ENCODE measurements at regions not wholly inside any gene's neighbourhood (a gene's known extent, or its start where the extent isn't known, plus 50 kb on each side); places are given as distances from the start of the nearest gene placed in this dataset.
"Not testable (repeated sequence)": the region's sequence is repeated elsewhere in the genome, so short reads cannot be mapped to it uniquely, and the experiment has no call there.

- H3K4me1 Mint-ChIP-seq, result no peaks in the 10 kb centered on the region
- H3K27ac Mint-ChIP-seq, result no peak overlapping the region
- no peaks in the 10 kb centered on the region for H3K36me3 Mint-ChIP-seq
- ATAC-seq (no peak), DNase-seq (ENCODE audit: low spot score in 2 of 2) (no peak)
- peaks cover 5% of the 10 kb centered on the region for H3K9me3 Mint-ChIP-seq
- no peak overlapping the region for H3K4me3 Mint-ChIP-seq
Observed at GRCh38 chr1:68788762-68789161, 291.9 kb upstream of the DEPDC1 start.

DNA sequence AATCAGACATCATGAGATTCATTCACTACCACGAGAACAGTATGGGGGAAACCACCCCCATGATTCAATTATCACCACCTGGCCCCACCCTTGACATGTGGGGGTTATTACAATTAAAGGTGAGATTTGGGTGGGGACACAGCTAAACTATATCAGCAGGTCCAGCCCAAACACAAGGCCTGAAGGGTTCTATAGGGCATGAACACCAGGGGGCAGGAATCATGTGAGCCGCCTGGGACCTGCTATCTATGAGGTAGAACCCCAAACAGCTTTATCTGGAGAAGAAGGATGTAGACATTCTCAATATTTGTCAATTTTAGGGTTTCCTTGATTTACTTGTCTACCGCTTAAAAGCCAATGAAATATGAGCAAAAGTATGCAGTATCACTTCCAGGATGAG, 294.9 kb upstream of the DEPDC1 start:
- DNase-seq (ENCODE audit: low spot score in 2 of 2) (no peak), ATAC-seq (no peak)
- no peak overlapping the region for H3K4me3 Mint-ChIP-seq
- H3K9me3 Mint-ChIP-seq, result peaks cover 5% of the 10 kb centered on the region
- H3K4me1 Mint-ChIP-seq, result no peaks in the 10 kb centered on the region
- no peak overlapping the region for H3K27ac Mint-ChIP-seq
- H3K36me3 Mint-ChIP-seq, result no peaks in the 10 kb centered on the region

DNA sequence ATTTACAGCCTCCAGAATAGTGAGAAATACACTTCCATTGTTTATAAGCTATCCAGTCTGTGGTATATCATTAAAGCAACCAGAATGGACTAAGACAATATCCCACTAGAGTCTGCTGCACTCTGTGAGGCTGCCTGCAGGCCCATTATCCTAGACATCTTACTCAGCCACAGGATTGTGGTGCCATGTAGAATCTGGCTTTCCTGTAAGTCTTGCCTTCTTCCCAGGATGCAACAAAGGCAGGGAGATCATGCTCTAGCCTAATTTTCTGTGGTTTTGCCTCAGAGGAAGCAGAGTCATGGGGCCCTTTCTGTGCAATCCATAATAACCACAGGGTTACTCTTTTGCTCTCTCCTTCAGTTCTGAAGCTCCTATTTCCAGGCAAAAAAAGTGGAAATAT, 299.1 kb upstream of the DEPDC1 start:
- Mint-ChIP-seq H3K4me3 (no peak overlapping the region), H3K27ac (no peak overlapping the region), H3K36me3 (no peaks in the 10 kb centered on the region), H3K9me3 (no peaks in the 10 kb centered on the region), H3K4me1 (no peaks in the 10 kb centered on the region)
- DNase-seq (ENCODE audit: low spot score in 2 of 2) (no peak), ATAC-seq (no peak)

DNA sequence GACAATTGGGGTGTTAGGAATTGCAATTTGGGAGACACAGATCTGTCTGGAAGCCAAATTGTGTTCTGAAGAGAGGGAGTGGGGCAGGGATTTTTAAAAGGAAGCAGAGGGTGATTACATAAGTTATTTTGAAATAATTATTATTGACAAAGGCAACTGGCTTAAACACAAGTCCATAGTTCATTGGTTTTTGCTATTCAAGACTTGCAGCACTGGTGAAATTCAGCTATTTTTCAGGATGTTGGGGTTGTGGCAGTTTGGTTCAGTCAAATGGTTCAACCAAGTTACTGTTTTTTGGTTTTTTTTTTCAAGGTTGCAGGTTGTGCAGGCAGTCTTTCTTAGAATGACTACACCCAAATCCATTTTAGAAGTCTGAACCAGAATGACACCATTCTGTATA, 300.0 kb upstream of the DEPDC1 start:
- DNase-seq (ENCODE audit: low spot score in 2 of 2), result no peak
- no peak for ATAC-seq
- Mint-ChIP-seq H3K9me3 (no peaks in the 10 kb centered on the region), H3K27ac (no peak overlapping the region), H3K4me1 (no peaks in the 10 kb centered on the region), H3K36me3 (no peaks in the 10 kb centered on the region), H3K4me3 (no peak overlapping the region)

- Mint-ChIP-seq H3K36me3 (no peaks in the 10 kb centered on the region), H3K4me3 (no peak overlapping the region), H3K4me1 (no peaks in the 10 kb centered on the region), H3K9me3 (no peaks in the 10 kb centered on the region), H3K27ac (no peak overlapping the region)
- DNase-seq (ENCODE audit: low spot score in 2 of 2) (no peak), ATAC-seq (no peak)
Observed at GRCh38 chr1:68798071-68798470, 301.2 kb upstream of the DEPDC1 start.

DNA sequence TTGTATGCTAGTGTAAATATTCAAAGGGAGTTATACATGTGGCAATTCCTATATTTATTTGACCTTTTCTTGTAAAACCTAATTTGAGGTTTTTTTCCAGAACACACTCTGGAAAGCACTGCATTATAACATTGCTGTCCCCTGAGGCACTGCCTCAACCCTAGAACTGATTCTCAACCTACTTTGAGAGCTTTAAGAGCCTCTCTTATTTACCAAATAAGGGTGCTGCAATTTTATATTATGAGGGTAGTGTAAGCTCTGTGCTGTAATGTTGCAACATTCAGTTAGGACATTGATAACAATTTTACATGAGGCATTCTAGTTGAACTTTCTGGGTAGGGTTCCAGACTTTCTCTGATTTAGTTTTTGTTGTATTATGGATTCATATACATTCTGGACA, 302.2 kb upstream of the DEPDC1 start:
- no peaks in the 10 kb centered on the region for H3K4me1 Mint-ChIP-seq
- peaks cover under 1% of the 10 kb centered on the region for H3K9me3 Mint-ChIP-seq
- no peaks in the 10 kb centered on the region for H3K36me3 Mint-ChIP-seq

GRCh38 chr1:68800182-68800581, 303.3 kb upstream of the DEPDC1 start:
- Mint-ChIP-seq H3K9me3 (peaks cover 2% of the 10 kb centered on the region), H3K4me1 (no peaks in the 10 kb centered on the region), H3K4me3 (no peak overlapping the region), H3K27ac (no peak overlapping the region), H3K36me3 (no peaks in the 10 kb centered on the region)
- DNase-seq (ENCODE audit: low spot score in 2 of 2) (no peak), ATAC-seq (no peak)

More for the DNA sequence above, 302.2 kb upstream of the DEPDC1 start:
- H3K27ac Mint-ChIP-seq, result no peak overlapping the region
- ATAC-seq (no peak), DNase-seq (ENCODE audit: low spot score in 2 of 2) (no peak)
- H3K4me3 Mint-ChIP-seq, result no peak overlapping the region

- Mint-ChIP-seq H3K27ac (no peak overlapping the region), H3K4me1 (no peaks in the 10 kb centered on the region), H3K9me3 (peaks cover 2% of the 10 kb centered on the region), H3K4me3 (no peak overlapping the region), H3K36me3 (no peaks in the 10 kb centered on the region)
- DNase-seq (ENCODE audit: low spot score in 2 of 2) (no peak), ATAC-seq (no peak)
Observed at GRCh38 chr1:68801440-68801839, 304.6 kb upstream of the DEPDC1 start.

GRCh38 chr1:68805097-68805641, 308.3 kb upstream of the DEPDC1 start:
- peaks cover 2% of the 10 kb centered on the region for H3K9me3 Mint-ChIP-seq
- H3K4me3 Mint-ChIP-seq, result no peak overlapping the region
- no peak overlapping the region for H3K27ac Mint-ChIP-seq
- ATAC-seq, result no peak
- DNase-seq (ENCODE audit: low spot score in 2 of 2), result no peak
- no peaks in the 10 kb centered on the region for H3K36me3 Mint-ChIP-seq
- H3K4me1 Mint-ChIP-seq, result no peaks in the 10 kb centered on the region

DNA sequence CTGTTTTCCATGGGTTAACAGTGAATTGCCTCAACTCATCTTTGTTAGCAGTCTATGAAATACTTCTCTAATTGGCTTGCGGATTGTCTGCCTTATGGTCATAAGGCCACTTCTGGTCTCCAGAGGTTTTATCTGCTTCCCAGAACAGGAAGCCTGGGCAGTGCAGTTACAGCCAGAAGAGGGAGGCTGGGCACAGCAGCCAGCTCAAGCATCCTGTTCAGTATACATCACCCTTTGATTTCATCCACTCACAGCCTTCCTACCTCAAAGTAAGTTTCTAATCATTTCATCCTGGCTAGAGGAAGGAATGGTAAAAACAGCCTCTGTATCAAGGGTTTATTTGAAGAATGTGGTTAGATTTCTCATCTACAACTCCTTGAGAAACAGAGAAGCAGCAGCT, 311.5 kb upstream of the DEPDC1 start:
- Mint-ChIP-seq H3K27ac (no peak overlapping the region), H3K4me3 (no peak overlapping the region), H3K36me3 (no peaks in the 10 kb centered on the region), H3K9me3 (peaks cover 5% of the 10 kb centered on the region), H3K4me1 (no peaks in the 10 kb centered on the region)
- no peak for DNase-seq (ENCODE audit: low spot score in 2 of 2)
- no peak for ATAC-seq

- no peak overlapping the region for H3K27ac Mint-ChIP-seq
- H3K4me1 Mint-ChIP-seq, result no peaks in the 10 kb centered on the region
- no peaks in the 10 kb centered on the region for H3K36me3 Mint-ChIP-seq
- H3K9me3 Mint-ChIP-seq, result peaks cover 12% of the 10 kb centered on the region
- H3K4me3 Mint-ChIP-seq, result no peak overlapping the region
- DNase-seq (ENCODE audit: low spot score in 2 of 2) (no peak), ATAC-seq (no peak)
Observed at GRCh38 chr1:68811806-68812205, 314.9 kb upstream of the DEPDC1 start.

DNA sequence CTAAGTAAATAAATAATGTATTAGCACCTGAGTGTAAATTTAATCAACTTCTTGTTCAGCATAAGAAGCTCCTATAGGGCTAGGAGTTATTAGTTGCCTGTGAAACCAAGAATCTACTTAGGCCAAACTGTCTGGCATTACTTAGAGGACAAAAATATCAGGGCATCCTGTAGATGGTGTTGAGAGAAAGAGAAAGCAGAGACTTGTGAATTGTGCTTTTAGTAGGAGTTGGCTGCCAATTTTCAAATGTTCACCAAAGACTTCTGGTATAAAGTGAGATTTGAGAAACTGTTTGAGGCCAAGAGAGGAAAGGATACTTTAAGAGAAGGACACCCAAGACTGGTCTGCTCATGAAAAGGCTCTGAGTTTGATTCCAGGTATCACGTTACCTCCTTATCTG, 315.5 kb upstream of the DEPDC1 start:
- Mint-ChIP-seq H3K27ac (no peak overlapping the region), H3K4me3 (no peak overlapping the region), H3K4me1 (no peaks in the 10 kb centered on the region), H3K36me3 (no peaks in the 10 kb centered on the region), H3K9me3 (peaks cover 12% of the 10 kb centered on the region)
- no peak for DNase-seq (ENCODE audit: low spot score in 2 of 2)
- no peak for ATAC-seq

- no peaks in the 10 kb centered on the region for H3K36me3 Mint-ChIP-seq
- no peak overlapping the region for H3K27ac Mint-ChIP-seq
- DNase-seq (ENCODE audit: low spot score in 2 of 2), result no peak
- H3K4me3 Mint-ChIP-seq, result no peak overlapping the region
- ATAC-seq, result no peak
- no peaks in the 10 kb centered on the region for H3K4me1 Mint-ChIP-seq
- H3K9me3 Mint-ChIP-seq, result peaks cover 12% of the 10 kb centered on the region
Observed at GRCh38 chr1:68814067-68814466, 317.2 kb upstream of the DEPDC1 start.

DNA sequence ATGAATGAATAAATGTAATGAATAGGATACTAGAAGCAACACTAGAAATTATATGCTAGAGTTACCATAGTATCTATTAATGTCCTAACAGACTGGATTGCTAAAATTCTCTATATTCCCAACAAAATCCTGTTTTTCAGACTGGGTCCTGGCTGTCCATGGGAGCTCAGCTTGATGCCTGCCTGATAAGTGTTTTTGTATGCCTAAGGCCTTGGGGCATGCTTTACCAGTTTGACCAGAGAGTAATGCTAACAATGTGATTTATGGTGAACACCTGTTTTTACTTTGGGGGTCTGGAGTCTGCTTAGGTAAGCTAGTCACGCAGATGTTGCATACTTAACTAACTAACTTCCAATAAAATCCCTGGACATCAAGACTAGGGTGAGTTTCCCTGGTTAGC, 318.8 kb upstream of the DEPDC1 start:
- Mint-ChIP-seq H3K27ac (no peak overlapping the region), H3K4me3 (no peak overlapping the region), H3K9me3 (peaks cover 12% of the 10 kb centered on the region), H3K4me1 (no peaks in the 10 kb centered on the region), H3K36me3 (no peaks in the 10 kb centered on the region)
- ATAC-seq, result no peak
- DNase-seq (ENCODE audit: low spot score in 2 of 2), result no peak

- not testable (repeated sequence) for H3K9me3 Mint-ChIP-seq; H3K27ac Mint-ChIP-seq; H3K4me3 Mint-ChIP-seq; ATAC-seq; H3K4me1 Mint-ChIP-seq; H3K36me3 Mint-ChIP-seq; DNase-seq (ENCODE audit: low spot score in 2 of 2)
Observed at GRCh38 chr1:68817505-68818210, 320.8 kb upstream of the DEPDC1 start.

DNA sequence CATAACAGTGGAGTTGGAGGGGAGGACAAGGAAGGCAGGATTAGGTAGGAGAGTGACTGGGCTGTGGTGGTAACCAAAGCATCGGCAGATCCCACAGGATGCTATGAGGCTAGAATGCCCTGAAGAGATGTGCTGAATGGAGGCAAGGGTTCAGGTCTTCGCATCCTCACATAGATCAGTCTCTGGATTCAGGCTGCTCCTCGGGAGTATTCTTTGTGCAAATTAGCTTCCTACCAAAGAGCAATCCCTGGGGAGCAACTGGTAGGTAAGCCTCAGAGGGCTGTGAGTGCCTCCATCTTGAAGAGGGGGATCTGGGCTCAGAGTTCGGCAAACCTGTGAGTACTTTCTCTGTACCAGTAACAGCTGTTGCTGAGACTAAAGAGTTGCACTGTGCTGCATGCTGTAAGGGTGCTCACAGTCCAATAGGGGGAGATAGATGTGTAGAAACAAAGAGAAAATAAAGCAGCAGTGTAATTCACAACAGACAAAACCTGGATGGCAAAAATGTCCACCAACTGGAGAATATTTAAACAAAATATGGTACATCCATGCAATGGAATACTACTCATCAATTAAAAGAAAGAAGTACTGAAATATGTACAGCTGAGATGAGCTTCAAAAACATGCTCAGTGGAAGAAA, 322.4 kb upstream of the DEPDC1 start:
- no peaks in the 10 kb centered on the region for H3K4me1 Mint-ChIP-seq
- H3K36me3 Mint-ChIP-seq, result no peaks in the 10 kb centered on the region
- peaks cover 9% of the 10 kb centered on the region for H3K9me3 Mint-ChIP-seq

More for the DNA sequence above, 322.4 kb upstream of the DEPDC1 start:
- Mint-ChIP-seq H3K27ac (no peak overlapping the region), H3K4me3 (no peak overlapping the region)
- DNase-seq (ENCODE audit: low spot score in 2 of 2) (no peak), ATAC-seq (no peak)

All from stimulated activated effector memory CD8-positive, alpha-beta T cell treated with anti-CD3 and anti-CD28 coated beads, Interleukin-12 subunit alpha, Interleukin-12 subunit beta, amount 100 ng/mL, for 72 hours (primary cell).